ENCODE measurements at regions not wholly inside any gene's neighbourhood (a gene's known extent, or its start where the extent isn't known, plus 50 kb on each side); places are given as distances from the start of the nearest gene placed in this dataset.

- TF ChIP-seq CTCF (IDR thresholded peaks at IDR 0.05) (no peak), POLR2A (IDR thresholded peaks at IDR 0.05) (no peak)
Measured at GRCh38 chr20:11350126-11351005, 567.3 kb upstream of the BTBD3 start.

Measured in Peyer's patch (tissue), 4 donors.